ENCODE measurements at regions not wholly inside any gene's neighbourhood (a gene's known extent, or its start where the extent isn't known, plus 50 kb on each side); places are given as distances from the start of the nearest gene placed in this dataset.

GRCh38 chr3:127483902-127484591 is 106.5 kb downstream of the TPRA1 start:
- ATAC-seq (ENCODE audit: low read depth), result no peak

More at GRCh38 chr3:127483902-127484591, 106.5 kb downstream of the TPRA1 start:
- Histone ChIP-seq H3K4me1 (ENCODE audit: control insufficient read depth in 2 of 2, insufficient read depth in 2 of 2, low read length in 2 of 2) (no peaks in the 10 kb centered on the region), H3K4me3 (ENCODE audit: control extremely low read depth in 1 of 5, extremely low read depth in 1 of 5, insufficient read depth in 1 of 5, low read depth in 2 of 5, low read length in 4 of 5) (no peak overlapping the region), H3K27me3 (replicated peaks in 1 of 4; ENCODE audit: control extremely low read depth in 1 of 4, control insufficient read depth in 3 of 4, insufficient read depth in 4 of 4, low read length in 3 of 4) (peaks cover 0 to 15% (median 0%) of the 10 kb centered on the region in 4 experiments), H3K27ac (ENCODE audit: low read length in 2 of 2) (no peak overlapping the region), H3K9ac (ENCODE audit: low read length) (no peak overlapping the region), H3K36me3 (replicated peaks in 1 of 2; ENCODE audit: control extremely low read depth in 1 of 2, control insufficient read depth in 1 of 2, extremely low read depth in 1 of 2, insufficient read depth in 2 of 2, low read length in 1 of 2) (no peaks in the 10 kb centered on the region), H2AFZ (ENCODE audit: insufficient read depth, low read depth, low read length, poor library complexity, severe bottlenecking) (no peak overlapping the region), H3K79me2 (ENCODE audit: control insufficient read depth, insufficient read depth, low read length) (no peaks in the 10 kb centered on the region), H4K20me1 (ENCODE audit: control insufficient read depth, insufficient read depth, low read length, poor library complexity, severe bottlenecking) (no peaks in the 10 kb centered on the region), H3K9me3 (ENCODE audit: control extremely low read depth in 1 of 3, control insufficient read depth in 2 of 3, insufficient read depth in 1 of 3, low read length in 2 of 3) (peaks cover 0 to 11% (median 0%) of the 10 kb centered on the region in 3 donors), H3K4me2 (replicated peaks; ENCODE audit: low read depth, low read length, poor library complexity, severe bottlenecking) (no peak overlapping the region)
- no peak for TF ChIP-seq EZH2 (IDR thresholded peaks at IDR 0.05; ENCODE audit: borderline replicate concordance, insufficient read depth, low read depth, low read length, poor library complexity, severe bottlenecking)
- no peak for TF ChIP-seq CTCF (IDR thresholded peaks at IDR 0.05)
- Mint-ChIP-seq H3K27ac (no peak overlapping the region), H3K4me1 (no peaks in the 10 kb centered on the region), H3K9me3 (ENCODE audit: insufficient read depth) (no peaks in the 10 kb centered on the region), H3K4me3 (no peak overlapping the region), H3K27me3 (peaks cover 39% of the 10 kb centered on the region)
- POLR2A ChIA-PET, result no interaction called here
- intact Hi-C loops (cut with micrococcal nuclease), result no loop called here
- DNase-seq, result no peak
- CTCF ChIA-PET, result no interaction called here
- 7% methylated on average over 12 of the region's 18 CpGs for WGBS (ENCODE audit: insufficient coverage)
